Activated naive CD4-positive, alpha-beta T cell treated with anti-CD3 and anti-CD28 coated beads, Interleukin-2, amount 50 U/mL, for 72 hours (primary cell): ENCODE measurements at regions not wholly inside any gene's neighbourhood (a gene's known extent, or its start where the extent isn't known, plus 50 kb on each side); places are given as distances from the start of the nearest gene placed in this dataset.

Experiments
- ATAC-seq, 2 donors: fragments of 150-1000 bp; cut with Tn5 transposase; 2 replicates each; pipeline ENCODE4 v1.10.0; 2021; ENCODE audit warnings: mild to moderate bottlenecking in 2 of 2, moderate library complexity in 2 of 2
- DNase-seq, 2 donors: peaks; one replicate each; pipeline ENCODE4 v3.0.0; 2021 to 2022; ENCODE audit warnings: low spot score in 2 of 2
- H3K27ac Mint-ChIP-seq, 2 donors: one replicate each; pipeline ENCODE4 v1.8.0; 2022; ENCODE audit warnings: mild to moderate bottlenecking in 2 of 2, mixed read lengths in 2 of 2
- H3K36me3 Mint-ChIP-seq, 2 donors: one replicate each; pipeline ENCODE4 v1.8.0; 2022; ENCODE audit warnings: mixed read lengths in 2 of 2
- H3K9me3 Mint-ChIP-seq, 2 donors: one replicate each; pipeline ENCODE4 v1.8.0; 2022; ENCODE audit warnings: mixed read lengths in 2 of 2

- ATAC-seq (no peak), DNase-seq (no peak)
- Mint-ChIP-seq H3K36me3 (peaks cover 0 to 6% of the 10 kb centered on the region in 2 donors), H3K9me3 (peaks cover 29 to 43% of the 10 kb centered on the region in 2 donors), H3K27ac (no peak overlapping the region)
These were observed 653.8 kb downstream of the CDH8 start for GRCh38 chr16:61382435-61382834.

- peaks cover 20 to 35% of the 10 kb centered on the region in 2 donors for H3K9me3 Mint-ChIP-seq
- ATAC-seq: no peak
- peaks cover 0 to 6% of the 10 kb centered on the region in 2 donors for H3K36me3 Mint-ChIP-seq
- H3K27ac Mint-ChIP-seq: no peak overlapping the region
- no peak for DNase-seq
These were observed 656.9 kb downstream of the CDH8 start for GRCh38 chr16:61379311-61379710.

- DNase-seq: no peak
These were observed 662.2 kb downstream of the CDH8 start for GRCh38 chr16:61374071-61374470.

GRCh38 chr16:61371881-61372280 is 664.4 kb downstream of the CDH8 start:
- DNase-seq: no peak
- no peak for ATAC-seq
- no peaks in the 10 kb centered on the region for H3K36me3 Mint-ChIP-seq
- H3K27ac Mint-ChIP-seq: no peak overlapping the region
- peaks cover 11 to 17% of the 10 kb centered on the region in 2 donors for H3K9me3 Mint-ChIP-seq

More at GRCh38 chr16:61374071-61374470, 662.2 kb downstream of the CDH8 start:
- H3K36me3 Mint-ChIP-seq: peaks cover 0 to 3% of the 10 kb centered on the region in 2 donors
- no peak overlapping the region for H3K27ac Mint-ChIP-seq
- H3K9me3 Mint-ChIP-seq: peaks cover 13 to 18% of the 10 kb centered on the region in 2 donors
- ATAC-seq: no peak

- no peak for ATAC-seq
- no peak for DNase-seq
- Mint-ChIP-seq H3K27ac (no peak overlapping the region), H3K9me3 (peaks cover 9 to 12% of the 10 kb centered on the region in 2 donors), H3K36me3 (no peaks in the 10 kb centered on the region)
These were observed 664.9 kb downstream of the CDH8 start for GRCh38 chr16:61371388-61371787.

GRCh38 chr16:61370564-61370963 is 665.7 kb downstream of the CDH8 start:
- DNase-seq (no peak), ATAC-seq (no peak)
- Mint-ChIP-seq H3K36me3 (no peaks in the 10 kb centered on the region), H3K9me3 (peaks cover 9 to 16% of the 10 kb centered on the region in 2 donors), H3K27ac (no peak overlapping the region)

- ATAC-seq (no peak), DNase-seq (no peak)
- peaks cover 8 to 31% of the 10 kb centered on the region in 2 donors for H3K9me3 Mint-ChIP-seq
- H3K36me3 Mint-ChIP-seq: no peaks in the 10 kb centered on the region
- no peak overlapping the region for H3K27ac Mint-ChIP-seq
These were observed 670.2 kb downstream of the CDH8 start for GRCh38 chr16:61366006-61366405.

GRCh38 chr16:61364990-61365389 is 671.2 kb downstream of the CDH8 start:
- DNase-seq (no peak), ATAC-seq (no peak)
- Mint-ChIP-seq H3K9me3 (peaks cover 8 to 32% of the 10 kb centered on the region in 2 donors), H3K27ac (no peak overlapping the region), H3K36me3 (no peaks in the 10 kb centered on the region)

GRCh38 chr16:61362585-61362984 is 673.7 kb downstream of the CDH8 start:
- Mint-ChIP-seq H3K9me3 (peaks cover 11 to 33% of the 10 kb centered on the region in 2 donors), H3K27ac (no peak overlapping the region), H3K36me3 (no peaks in the 10 kb centered on the region)
- ATAC-seq: no peak
- DNase-seq: no peak

GRCh38 chr16:61344791-61345190 is 691.4 kb downstream of the CDH8 start:
- DNase-seq: no peak
- peaks cover 10 to 14% of the 10 kb centered on the region in 2 donors for H3K9me3 Mint-ChIP-seq
- ATAC-seq: no peak
- no peak overlapping the region for H3K27ac Mint-ChIP-seq
- no peaks in the 10 kb centered on the region for H3K36me3 Mint-ChIP-seq

GRCh38 chr16:61332461-61332860 is 703.8 kb downstream of the CDH8 start:
- ATAC-seq (no peak), DNase-seq (no peak)
- no peak overlapping the region for H3K27ac Mint-ChIP-seq
- H3K36me3 Mint-ChIP-seq: no peaks in the 10 kb centered on the region
- peaks cover 11 to 15% of the 10 kb centered on the region in 2 donors for H3K9me3 Mint-ChIP-seq

- H3K27ac Mint-ChIP-seq: no peak overlapping the region
- peaks cover 0 to 5% of the 10 kb centered on the region in 2 donors for H3K36me3 Mint-ChIP-seq
- no peak for ATAC-seq
- DNase-seq: no peak
- H3K9me3 Mint-ChIP-seq: peaks cover 27 to 29% of the 10 kb centered on the region in 2 donors
These were observed 712.2 kb downstream of the CDH8 start for GRCh38 chr16:61324044-61324443.

GRCh38 chr16:61323456-61323855 is 712.8 kb downstream of the CDH8 start:
- DNase-seq (no peak), ATAC-seq (no peak)
- H3K9me3 Mint-ChIP-seq: peaks cover 29% of the 10 kb centered on the region in 2 donors
- no peak overlapping the region for H3K27ac Mint-ChIP-seq
- peaks cover 0 to 5% of the 10 kb centered on the region in 2 donors for H3K36me3 Mint-ChIP-seq

GRCh38 chr16:61320791-61321190 is 715.4 kb downstream of the CDH8 start:
- Mint-ChIP-seq H3K36me3 (peaks cover 0 to 5% of the 10 kb centered on the region in 2 donors), H3K27ac (no peak overlapping the region), H3K9me3 (peaks cover 21 to 27% of the 10 kb centered on the region in 2 donors)
- no peak for ATAC-seq
- no peak for DNase-seq

GRCh38 chr16:61313931-61314330 is 722.3 kb downstream of the CDH8 start:
- DNase-seq (no peak), ATAC-seq (no peak)
- Mint-ChIP-seq H3K36me3 (peaks cover 5 to 14% of the 10 kb centered on the region in 2 donors), H3K9me3 (peaks cover 20 to 35% of the 10 kb centered on the region in 2 donors), H3K27ac (no peak overlapping the region)

GRCh38 chr16:61309386-61309785 is 726.9 kb downstream of the CDH8 start:
- peaks cover 37 to 39% of the 10 kb centered on the region in 2 donors for H3K9me3 Mint-ChIP-seq
- ATAC-seq: no peak
- peaks cover 5 to 11% of the 10 kb centered on the region in 2 donors for H3K36me3 Mint-ChIP-seq
- DNase-seq: no peak
- H3K27ac Mint-ChIP-seq: no peak overlapping the region

- DNase-seq (no peak), ATAC-seq (no peak)
- Mint-ChIP-seq H3K9me3 (peaks cover 33 to 37% of the 10 kb centered on the region in 2 donors), H3K36me3 (peaks cover 5 to 6% of the 10 kb centered on the region in 2 donors), H3K27ac (no peak overlapping the region)
These were observed 730.0 kb downstream of the CDH8 start for GRCh38 chr16:61306204-61306603.

- Mint-ChIP-seq H3K36me3 (no peaks in the 10 kb centered on the region), H3K27ac (no peak overlapping the region), H3K9me3 (peaks cover 6 to 20% of the 10 kb centered on the region in 2 donors)
- DNase-seq (no peak), ATAC-seq (no peak)
These were observed 739.4 kb downstream of the CDH8 start for GRCh38 chr16:61296814-61297213.
